ENCODE measurements at regions not wholly inside any gene's neighbourhood (a gene's known extent, or its start where the extent isn't known, plus 50 kb on each side); places are given as distances from the start of the nearest gene placed in this dataset.

DNA sequence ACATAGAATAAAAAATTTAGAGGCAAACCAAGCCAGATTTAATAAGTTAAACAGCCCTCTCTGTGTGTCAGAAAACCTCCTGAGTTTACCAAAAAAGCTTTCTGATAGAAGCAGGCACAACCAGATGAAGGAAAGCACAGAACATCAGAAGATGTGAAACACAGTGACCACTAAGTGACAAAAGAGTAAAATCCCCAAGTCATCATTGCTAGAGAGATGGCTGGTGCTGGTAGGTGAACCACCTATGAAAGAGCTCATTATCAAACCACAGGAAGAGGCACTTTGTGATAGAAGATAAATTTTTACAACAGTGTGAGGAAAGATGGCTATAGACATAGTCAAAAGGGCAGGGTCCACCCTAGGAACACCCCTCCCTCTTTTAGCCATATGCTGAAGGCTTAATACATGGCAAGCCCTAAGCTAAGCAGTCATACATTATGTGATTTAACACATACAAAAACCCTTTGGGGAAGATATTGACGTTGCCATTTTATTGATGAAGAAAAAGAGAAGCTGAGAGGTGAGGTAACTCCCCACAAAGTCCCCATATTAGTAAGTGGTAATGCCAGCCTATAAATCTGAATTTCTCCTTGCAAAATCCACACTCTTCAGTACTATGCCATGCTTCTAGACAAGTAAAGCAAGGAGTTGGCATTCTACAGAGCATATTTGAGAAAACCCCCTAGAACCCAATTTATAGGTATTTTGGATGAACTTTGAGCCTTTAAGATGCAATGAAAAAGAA, 449.9 kb downstream of the LRIG3 start:
- no peak overlapping the region for H3K27ac ChIP-seq (ENCODE audit: low read length)
- no peak overlapping the region for H3K4me2 ChIP-seq (ENCODE audit: insufficient read depth, low read length)
- H3K36me3 ChIP-seq (ENCODE audit: insufficient read depth, low read length): no peaks in the 10 kb centered on the region
- H3K9ac ChIP-seq (ENCODE audit: low read depth, low read length): no peak overlapping the region
- no peaks in the 10 kb centered on the region for H3K27me3 ChIP-seq (ENCODE audit: insufficient read depth, low read length, poor library complexity)
- H4K20me1 ChIP-seq (ENCODE audit: insufficient read depth, low read length): no peaks in the 10 kb centered on the region
- H3K9me3 ChIP-seq (ENCODE audit: insufficient read depth, low read length, severe bottlenecking): no peaks in the 10 kb centered on the region
- no peaks in the 10 kb centered on the region for H3K4me1 ChIP-seq (ENCODE audit: insufficient read depth, low read length)
- no peak overlapping the region for H3K4me3 ChIP-seq (ENCODE audit: low read depth in 1 of 2, low read length in 2 of 2)
- no peaks in the 10 kb centered on the region for H3K79me2 ChIP-seq (ENCODE audit: insufficient read depth, low read length)
- DNase-seq: no peak
- H2AFZ ChIP-seq (ENCODE audit: low read depth, low read length): no peak overlapping the region
- TF ChIP-seq EZH2 (IDR thresholded peaks at IDR 0.05; ENCODE audit: borderline replicate concordance, low read depth, low read length, severe bottlenecking): no peak
- TF ChIP-seq, protein P1, sequence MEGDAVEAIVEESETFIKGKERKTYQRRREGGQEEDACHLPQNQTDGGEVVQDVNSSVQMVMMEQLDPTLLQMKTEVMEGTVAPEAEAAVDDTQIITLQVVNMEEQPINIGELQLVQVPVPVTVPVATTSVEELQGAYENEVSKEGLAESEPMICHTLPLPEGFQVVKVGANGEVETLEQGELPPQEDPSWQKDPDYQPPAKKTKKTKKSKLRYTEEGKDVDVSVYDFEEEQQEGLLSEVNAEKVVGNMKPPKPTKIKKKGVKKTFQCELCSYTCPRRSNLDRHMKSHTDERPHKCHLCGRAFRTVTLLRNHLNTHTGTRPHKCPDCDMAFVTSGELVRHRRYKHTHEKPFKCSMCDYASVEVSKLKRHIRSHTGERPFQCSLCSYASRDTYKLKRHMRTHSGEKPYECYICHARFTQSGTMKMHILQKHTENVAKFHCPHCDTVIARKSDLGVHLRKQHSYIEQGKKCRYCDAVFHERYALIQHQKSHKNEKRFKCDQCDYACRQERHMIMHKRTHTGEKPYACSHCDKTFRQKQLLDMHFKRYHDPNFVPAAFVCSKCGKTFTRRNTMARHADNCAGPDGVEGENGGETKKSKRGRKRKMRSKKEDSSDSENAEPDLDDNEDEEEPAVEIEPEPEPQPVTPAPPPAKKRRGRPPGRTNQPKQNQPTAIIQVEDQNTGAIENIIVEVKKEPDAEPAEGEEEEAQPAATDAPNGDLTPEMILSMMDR (IDR thresholded peaks at IDR 0.05; ENCODE audit: borderline replicate concordance, extremely low read depth, low read length, poor library complexity, severe bottlenecking): no peak
- ATAC-seq (ENCODE audit: insufficient read depth, low read depth): no peak

DNA sequence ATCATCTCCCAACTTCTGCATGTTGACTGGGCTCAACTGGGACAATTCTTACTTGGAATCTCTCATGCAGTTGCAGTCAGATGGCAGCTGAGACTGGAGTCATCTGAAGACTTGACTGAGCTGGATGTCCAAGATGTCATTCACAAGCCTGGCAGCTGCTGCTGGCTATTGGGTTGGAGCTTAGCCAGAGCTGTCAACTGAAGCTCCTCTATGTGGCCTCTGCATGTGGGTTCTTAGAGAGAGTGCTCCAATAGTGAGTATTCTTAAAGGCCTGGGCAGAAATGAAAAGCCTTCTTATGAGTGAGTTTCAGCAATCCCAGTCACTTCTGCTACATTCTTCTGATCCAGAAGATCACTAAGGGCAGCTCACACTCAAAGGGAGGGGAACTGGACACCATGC, 440.9 kb downstream of the LRIG3 start:
- no peak overlapping the region for H3K4me2 ChIP-seq (ENCODE audit: insufficient read depth, low read length)
- DNase-seq (no peak), ATAC-seq (ENCODE audit: insufficient read depth, low read depth) (no peak)
- H3K79me2 ChIP-seq (ENCODE audit: insufficient read depth, low read length): no peaks in the 10 kb centered on the region
- no peak overlapping the region for H3K27ac ChIP-seq (ENCODE audit: low read length)
- no peaks in the 10 kb centered on the region for H4K20me1 ChIP-seq (ENCODE audit: insufficient read depth, low read length)
- H2AFZ ChIP-seq (ENCODE audit: low read depth, low read length): no peak overlapping the region
- no peaks in the 10 kb centered on the region for H3K4me1 ChIP-seq (ENCODE audit: insufficient read depth, low read length)
- no peaks in the 10 kb centered on the region for H3K36me3 ChIP-seq (ENCODE audit: insufficient read depth, low read length)
- no peaks in the 10 kb centered on the region for H3K9me3 ChIP-seq (ENCODE audit: insufficient read depth, low read length, severe bottlenecking)
- no peak for TF ChIP-seq EZH2 (IDR thresholded peaks at IDR 0.05; ENCODE audit: borderline replicate concordance, low read depth, low read length, severe bottlenecking)
- TF ChIP-seq, protein P1 (IDR thresholded peaks at IDR 0.05; ENCODE audit: borderline replicate concordance, extremely low read depth, low read length, poor library complexity, severe bottlenecking): no peak
- H3K27me3 ChIP-seq (ENCODE audit: insufficient read depth, low read length, poor library complexity): no peaks in the 10 kb centered on the region
- no peak overlapping the region for H3K9ac ChIP-seq (ENCODE audit: low read depth, low read length)
- no peak overlapping the region for H3K4me3 ChIP-seq (ENCODE audit: low read depth in 1 of 2, low read length in 2 of 2)

DNA sequence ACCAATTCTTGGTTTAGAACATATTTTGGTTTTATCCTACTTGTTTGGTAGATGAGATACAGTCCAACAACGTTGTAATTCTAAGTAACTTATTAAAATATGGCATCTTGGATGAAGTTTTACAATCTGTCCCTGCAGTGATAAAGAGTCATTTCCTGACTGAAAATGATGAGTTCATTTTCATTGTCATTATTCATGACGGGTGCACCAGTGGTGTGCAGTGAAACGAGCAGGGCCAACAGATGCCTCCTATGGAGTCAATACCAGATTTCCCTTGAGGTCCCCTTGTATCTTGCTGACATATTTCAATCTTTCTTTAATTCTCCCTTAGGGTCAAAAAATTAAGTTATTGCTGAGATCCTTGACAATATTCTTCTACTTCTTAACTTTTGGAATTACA, 438.5 kb downstream of the LRIG3 start:
- TF ChIP-seq, protein P1 (IDR thresholded peaks at IDR 0.05; ENCODE audit: borderline replicate concordance, extremely low read depth, low read length, poor library complexity, severe bottlenecking): no peak
- no peak for TF ChIP-seq EZH2 (IDR thresholded peaks at IDR 0.05; ENCODE audit: borderline replicate concordance, low read depth, low read length, severe bottlenecking)
- Histone ChIP-seq H3K27me3 (ENCODE audit: insufficient read depth, low read length, poor library complexity) (no peaks in the 10 kb centered on the region), H3K36me3 (ENCODE audit: insufficient read depth, low read length) (no peaks in the 10 kb centered on the region), H3K79me2 (ENCODE audit: insufficient read depth, low read length) (no peaks in the 10 kb centered on the region), H3K9me3 (ENCODE audit: insufficient read depth, low read length, severe bottlenecking) (no peaks in the 10 kb centered on the region), H3K4me3 (ENCODE audit: low read depth in 1 of 2, low read length in 2 of 2) (no peak overlapping the region), H3K4me1 (ENCODE audit: insufficient read depth, low read length) (no peaks in the 10 kb centered on the region), H3K4me2 (ENCODE audit: insufficient read depth, low read length) (no peak overlapping the region), H3K9ac (ENCODE audit: low read depth, low read length) (no peak overlapping the region), H2AFZ (ENCODE audit: low read depth, low read length) (no peak overlapping the region), H4K20me1 (ENCODE audit: insufficient read depth, low read length) (no peaks in the 10 kb centered on the region), H3K27ac (ENCODE audit: low read length) (no peak overlapping the region)
- DNase-seq (no peak), ATAC-seq (ENCODE audit: insufficient read depth, low read depth) (no peak)
